Smooth muscle cell (in vitro differentiated cells): ENCODE measurements at regions not wholly inside any gene's neighbourhood (a gene's known extent, or its start where the extent isn't known, plus 50 kb on each side); places are given as distances from the start of the nearest gene placed in this dataset.

Experiments
- DNase-seq: peaks from one replicate; lab custom pipeline; 2025; ENCODE audit not compliant: unreplicated experiment; lab: John Stamatoyannopoulos, UW
- H2AFZ ChIP-seq: fragments of 200-600 bp; sonication (generic); 2 replicates; pipeline ENCODE4 v1.6.0; 2016; ENCODE audit warnings: antibody characterized with exemption, low read depth, mild to moderate bottlenecking
- H3F3A ChIP-seq: fragments of 200-600 bp; sonication (generic); 2 replicates; pipeline ENCODE4 v1.6.0; 2017; ENCODE audit warnings: antibody characterized with exemption, low read depth
- H3K27ac ChIP-seq: fragments of 200-600 bp; sonication (generic); 2 replicates; pipeline ENCODE4 v1.5.1; 2016; ENCODE audit warnings: low read depth, mild to moderate bottlenecking
- H3K27me3 ChIP-seq: fragments of 200-600 bp; sonication (generic); 2 replicates; pipeline ENCODE4 v1.6.1; 2016; ENCODE audit warnings: low read depth, mild to moderate bottlenecking
- H3K36me3 ChIP-seq: fragments of 200-600 bp; sonication (generic); 2 replicates; pipeline ENCODE4 v1.5.1; 2016; ENCODE audit warnings: low read depth
- H3K4me1 ChIP-seq: fragments of 200-600 bp; sonication (generic); 2 replicates; pipeline ENCODE4 v1.5.1; 2016; ENCODE audit warnings: low read depth
- H3K4me2 ChIP-seq: fragments of 200-600 bp; sonication (generic); 2 replicates; pipeline ENCODE4 v1.6.0; 2016; ENCODE audit warnings: mild to moderate bottlenecking
- H3K4me3 ChIP-seq: fragments of 200-600 bp; sonication (generic); 2 replicates; pipeline ENCODE4 v1.5.1; 2016; ENCODE audit warnings: mild to moderate bottlenecking
- H3K79me2 ChIP-seq: fragments of 200-600 bp; sonication (generic); 2 replicates; pipeline ENCODE4 v1.6.0; 2016; ENCODE audit warnings: low read depth, mild to moderate bottlenecking
- H3K9ac ChIP-seq: fragments of 200-600 bp; sonication (generic); 2 replicates; pipeline ENCODE4 v1.6.0; 2016; ENCODE audit warnings: low read depth
- H3K9me3 ChIP-seq: fragments of 200-600 bp; sonication (generic); replicated peaks from 2 replicates; pipeline ENCODE4 v1.5.1; 2016; ENCODE audit warnings: low read depth
- H4K20me1 ChIP-seq: fragments of 200-600 bp; sonication (generic); 2 replicates; pipeline ENCODE4 v1.6.0; 2016; ENCODE audit warnings: low read depth
- WGBS: methylation state at CpG from one replicate; pipeline ENCODE4 v1.1.7; 2016; ENCODE audit warnings: low lambda C conversion rate; 5-methylcytosine and 5-hydroxymethylcytosine counted together
- TF ChIP-seq, protein P1 (sequence below): fragments of 200-600 bp; sonication (generic); IDR thresholded peaks from 2 replicates; pipeline ENCODE4 v1.5.1; 2017; ENCODE audit warnings: borderline replicate concordance, mild to moderate bottlenecking, antibody characterized with exemption; ENCODE audit not compliant: insufficient read depth, poor library complexity, severe bottlenecking

- H3K36me3 ChIP-seq, result no peaks in the 10 kb centered on the region
- H3F3A ChIP-seq, result no peaks in the 10 kb centered on the region
- H3K4me2 ChIP-seq, result no peak overlapping the region
- H3K9ac ChIP-seq, result no peak overlapping the region
- H3K4me1 ChIP-seq, result peaks cover 2% of the 10 kb centered on the region
- H3K27me3 ChIP-seq, result peaks cover 73% of the 10 kb centered on the region
- no peaks in the 10 kb centered on the region for H4K20me1 ChIP-seq
- H3K79me2 ChIP-seq, result no peaks in the 10 kb centered on the region
- no peak overlapping the region for H2AFZ ChIP-seq
- WGBS, result 82% methylated on average over 8 of the region's 8 CpGs
- H3K9me3 ChIP-seq, result no peaks in the 10 kb centered on the region
- no peak overlapping the region for H3K27ac ChIP-seq
- DNase-seq, result no peak
- TF ChIP-seq, protein P1, sequence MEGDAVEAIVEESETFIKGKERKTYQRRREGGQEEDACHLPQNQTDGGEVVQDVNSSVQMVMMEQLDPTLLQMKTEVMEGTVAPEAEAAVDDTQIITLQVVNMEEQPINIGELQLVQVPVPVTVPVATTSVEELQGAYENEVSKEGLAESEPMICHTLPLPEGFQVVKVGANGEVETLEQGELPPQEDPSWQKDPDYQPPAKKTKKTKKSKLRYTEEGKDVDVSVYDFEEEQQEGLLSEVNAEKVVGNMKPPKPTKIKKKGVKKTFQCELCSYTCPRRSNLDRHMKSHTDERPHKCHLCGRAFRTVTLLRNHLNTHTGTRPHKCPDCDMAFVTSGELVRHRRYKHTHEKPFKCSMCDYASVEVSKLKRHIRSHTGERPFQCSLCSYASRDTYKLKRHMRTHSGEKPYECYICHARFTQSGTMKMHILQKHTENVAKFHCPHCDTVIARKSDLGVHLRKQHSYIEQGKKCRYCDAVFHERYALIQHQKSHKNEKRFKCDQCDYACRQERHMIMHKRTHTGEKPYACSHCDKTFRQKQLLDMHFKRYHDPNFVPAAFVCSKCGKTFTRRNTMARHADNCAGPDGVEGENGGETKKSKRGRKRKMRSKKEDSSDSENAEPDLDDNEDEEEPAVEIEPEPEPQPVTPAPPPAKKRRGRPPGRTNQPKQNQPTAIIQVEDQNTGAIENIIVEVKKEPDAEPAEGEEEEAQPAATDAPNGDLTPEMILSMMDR, result no peak
- no peak overlapping the region for H3K4me3 ChIP-seq
Observed at GRCh38 chr22:27159016-27159415, 501.6 kb downstream of the MIAT start.

GRCh38 chr22:27159716-27160295, 502.4 kb downstream of the MIAT start:
- Histone ChIP-seq H3K27me3 (peaks cover 81% of the 10 kb centered on the region), H3F3A (no peaks in the 10 kb centered on the region), H3K27ac (no peak overlapping the region), H2AFZ (no peak overlapping the region), H3K9me3 (no peaks in the 10 kb centered on the region), H3K4me1 (peaks cover 2% of the 10 kb centered on the region), H3K9ac (no peak overlapping the region), H3K36me3 (no peaks in the 10 kb centered on the region), H3K4me3 (no peak overlapping the region), H4K20me1 (no peaks in the 10 kb centered on the region), H3K79me2 (no peaks in the 10 kb centered on the region), H3K4me2 (no peak overlapping the region)
- no peak for DNase-seq
- TF ChIP-seq, protein P1, result no peak
- WGBS, result 65% methylated on average over 10 of the region's 10 CpGs

DNA sequence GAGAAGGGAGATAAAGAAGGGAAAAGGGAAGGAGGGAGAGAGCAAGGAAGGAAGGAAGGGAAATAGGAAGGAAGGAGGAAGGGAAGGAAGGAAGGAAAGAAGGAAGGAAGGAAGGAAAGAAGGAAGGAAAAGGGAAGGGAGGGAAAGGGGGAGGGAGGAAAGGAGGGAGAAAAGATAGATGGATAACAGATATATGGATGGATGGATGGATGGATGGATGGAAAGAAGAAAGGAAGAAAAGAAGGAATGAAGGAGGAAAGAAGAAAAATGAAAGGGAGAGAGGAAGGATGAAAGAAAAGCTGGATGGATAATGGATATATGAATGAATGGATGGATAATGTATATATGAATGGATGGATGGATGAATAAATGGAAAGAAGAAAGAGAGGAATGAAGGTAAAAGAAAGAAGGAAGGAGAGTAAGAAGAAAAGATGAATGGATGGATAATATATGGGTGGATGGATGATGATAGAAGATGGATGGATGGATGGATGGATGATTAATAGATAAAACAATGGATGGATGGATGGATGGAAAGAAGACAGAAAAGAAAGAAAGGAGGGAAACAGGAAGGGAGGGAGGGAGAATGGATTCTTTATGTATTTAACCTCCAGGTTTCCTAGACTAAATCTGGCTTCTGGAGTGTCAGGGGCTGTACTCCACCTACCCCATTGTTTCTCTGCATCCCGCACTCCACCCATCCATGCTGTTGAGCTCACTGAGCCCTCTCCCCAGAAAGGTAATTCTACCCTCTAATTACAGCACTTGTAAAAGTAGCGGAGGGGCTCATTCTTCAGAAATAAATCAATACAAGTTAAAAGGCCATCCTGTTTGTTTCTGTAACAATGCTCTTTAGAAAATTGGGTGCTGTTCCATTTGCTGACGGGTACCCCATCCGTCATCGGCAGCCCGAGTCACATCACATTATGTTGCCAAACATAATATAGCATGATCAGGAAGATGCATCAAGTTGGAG, 506.1 kb downstream of the MIAT start:
- no peak for DNase-seq
- 85% methylated on average over 6 of the region's 6 CpGs for WGBS
- no peak overlapping the region for H3K4me2 ChIP-seq
- H3K79me2 ChIP-seq, result no peaks in the 10 kb centered on the region
- H3K9me3 ChIP-seq, result no peaks in the 10 kb centered on the region
- H3K36me3 ChIP-seq, result no peaks in the 10 kb centered on the region
- H3K27me3 ChIP-seq, result peaks cover 96% of the 10 kb centered on the region
- no peak overlapping the region for H3K27ac ChIP-seq
- H3K4me1 ChIP-seq, result peaks cover 2% of the 10 kb centered on the region
- H3K9ac ChIP-seq, result no peak overlapping the region
- no peaks in the 10 kb centered on the region for H4K20me1 ChIP-seq
- H3F3A ChIP-seq, result no peaks in the 10 kb centered on the region
- H3K4me3 ChIP-seq, result no peak overlapping the region
- H2AFZ ChIP-seq, result no peak overlapping the region
- TF ChIP-seq, protein P1, result no peak
